K562 (cell line): ENCODE measurements at regions not wholly inside any gene's neighbourhood (a gene's known extent, or its start where the extent isn't known, plus 50 kb on each side); places are given as distances from the start of the nearest gene placed in this dataset.

Experiments used
- ATAC-seq: fragments of 200-7000 bp; cut with Tn5 transposase; 3 replicates; pipeline ENCODE4 v1.9.1; 2020; ENCODE audit warnings: moderate library complexity
- BruUV-seq: library from RNA; stranded (reverse); fragments of 400-500 nt; replicated peaks from 2 replicates; lab custom pipeline; 2021; lab: Mats Ljungman, UMichigan
- CTCF ChIA-PET: fragments of 300-600 bp; formaldehyde crosslinking; extraction: SDS; loops from one replicate; lab custom pipeline; 2021; ENCODE audit warnings: low intra/inter-chr PET ratio; lab: Yijun Ruan, JAX
- POLR2A ChIA-PET: fragments of 300-600, 350-650 bp; sonication (Branson Sonifier 250); formaldehyde crosslinking; extraction: SDS; loops from one replicate; lab custom pipeline; 2021; ENCODE audit warnings: antibody characterized with exemption, inconsistent platforms; lab: Yijun Ruan, JAX
- DNase-seq, 4 experiments: peaks; one replicate each; pipeline versions ENCODE4 v3.0.0 to v3.0.0-alpha.2; 2011 to 2018; ENCODE audit warnings: low spot score in 3 of 4, mixed read lengths in 3 of 4; ENCODE audit errors: extremely low read depth in 1 of 4
- FAIRE-seq: peaks from 2 replicates; lab custom pipeline; 2011; peaks lifted over from hg19 to GRCh38; lab: Jason Lieb, UNC
- H2AFZ ChIP-seq: 2 replicates; pipeline ENCODE4 v1.6.0; 2011; ENCODE audit warnings: low read depth, low read length, control low read depth, inconsistent platforms
- H3K27ac ChIP-seq: fragments of 200-600 bp; 3 replicates; pipeline ENCODE4 v1.8.0; 2011; ENCODE audit warnings: low read depth, mild to moderate bottlenecking, control low read depth, inconsistent platforms, low read length, moderate library complexity, mixed read lengths; ENCODE audit errors: extremely low read depth
- H3K27me3 ChIP-seq, 2 experiments: fragments of 300-600 bp in 1 of 2; 2 replicates in 1 of 2; 3 replicates in 1 of 2; pipeline versions ENCODE4 v1.6.0 to v1.8.0; 2011; ENCODE audit warnings: inconsistent platforms in 2 of 2, low read length in 2 of 2, mild to moderate bottlenecking in 1 of 2, mixed read lengths in 1 of 2, moderate library complexity in 1 of 2; ENCODE audit not compliant: control insufficient read depth in 2 of 2, insufficient read depth in 2 of 2
- H3K36me3 ChIP-seq: fragments of 300-600 bp; 3 replicates; pipeline ENCODE4 v1.8.0; 2011; ENCODE audit warnings: mild to moderate bottlenecking, low read length, inconsistent platforms; ENCODE audit not compliant: control insufficient read depth, insufficient read depth
- H3K4me1 ChIP-seq, 2 experiments: fragments of 200-600 bp in 1 of 2; replicated peaks in 1 of 2; 2 replicates in 1 of 2; 3 replicates in 1 of 2; pipeline versions ENCODE4 v1.5.1 to v1.8.0; 2011; ENCODE audit warnings: inconsistent platforms in 2 of 2, low read length in 2 of 2, mild to moderate bottlenecking in 1 of 2, mixed read lengths in 1 of 2, moderate library complexity in 1 of 2; ENCODE audit not compliant: control insufficient read depth in 2 of 2, insufficient read depth in 2 of 2
- H3K4me2 ChIP-seq: 2 replicates; pipeline ENCODE4 v1.6.1; 2011; ENCODE audit warnings: low read length, control low read depth, inconsistent platforms, mixed read lengths; ENCODE audit not compliant: insufficient read depth
- H3K4me3 ChIP-seq: fragments of 200-600 bp; sonication (generic), shearing (Covaris generic); 2 replicates; pipeline ENCODE4 v1.5.1; 2016; ENCODE audit warnings: control low read depth, inconsistent platforms
- H3K79me2 ChIP-seq: fragments of 200-600 bp; 3 replicates; pipeline ENCODE4 v1.8.0; 2011; ENCODE audit warnings: low read length, inconsistent platforms; ENCODE audit not compliant: control insufficient read depth, insufficient read depth
- H3K9ac ChIP-seq, 2 experiments: 2 replicates each; pipeline versions ENCODE4 v1.6.0 to v1.6.1; 2011; ENCODE audit warnings: low read depth in 2 of 2, low read length in 2 of 2, control low read depth in 1 of 2, inconsistent platforms in 1 of 2, mild to moderate bottlenecking in 1 of 2, mixed read lengths in 1 of 2; ENCODE audit not compliant: insufficient read depth in 1 of 2
- H3K9me1 ChIP-seq: one replicate; pipeline ENCODE4 v1.6.0; 2011; ENCODE audit warnings: inconsistent platforms, mild to moderate bottlenecking, low read length, moderate library complexity; ENCODE audit not compliant: control insufficient read depth, insufficient read depth
- H3K9me3 ChIP-seq: replicated peaks from 2 replicates; pipeline ENCODE4 v1.5.1; 2011; ENCODE audit warnings: low read depth, low read length, inconsistent platforms; ENCODE audit not compliant: control insufficient read depth, insufficient read depth
- H4K20me1 ChIP-seq: replicated peaks from 2 replicates; pipeline ENCODE4 v1.6.1; 2011; ENCODE audit warnings: low read length, inconsistent platforms, mixed read lengths; ENCODE audit not compliant: control insufficient read depth, insufficient read depth
- EHMT2 ChIP-seq: fragments of 450-650 bp; IDR thresholded peaks from 2 replicates; pipeline ENCODE4 v1.6.1; 2018; ENCODE audit warnings: antibody characterized with exemption
- KDM4B ChIP-seq, 2 experiments: fragments of 450-650 bp in 1 of 2; sonication (generic) in 1 of 2; IDR thresholded peaks; 2 replicates each; pipeline ENCODE4 v1.6.1; 2016 to 2017; ENCODE audit warnings: borderline replicate concordance in 2 of 2, antibody characterized with exemption in 1 of 2, low read depth in 1 of 2, mild to moderate bottlenecking in 1 of 2
- NCOR1 ChIP-seq: fragments of 450-650 bp; IDR thresholded peaks from 2 replicates; pipeline ENCODE4 v1.6.1; 2016; ENCODE audit warnings: mild to moderate bottlenecking, moderate library complexity
- NONO ChIP-seq, 2 experiments: fragments of 200-400 bp in 1 of 2; fragments of 450-650 bp in 1 of 2; formaldehyde crosslinking in 1 of 2; IDR thresholded peaks; 2 replicates each; pipeline ENCODE4 v1.6.1; 2017; ENCODE audit warnings: low read depth in 2 of 2, mild to moderate bottlenecking in 2 of 2, moderate library complexity in 2 of 2, low read length in 1 of 2
- WGBS: fragments of 100-300 bp; shearing (Covaris generic); methylation state at CpG from one replicate; pipeline ENCODE4 v1.1.6; 2016; ENCODE audit warnings: low coverage, mixed read lengths; ENCODE audit not compliant: insufficient coverage; ENCODE audit errors: missing lambda C conversion rate; 5-methylcytosine and 5-hydroxymethylcytosine counted together
- in situ Hi-C: fragments of 300-500 bp; cut with MboI; formaldehyde crosslinking; loops from 4 replicates; pipeline ENCODE4 v1.15.0; 2018; ENCODE audit warnings: inconsistent platforms, mixed read lengths
- intact Hi-C: fragments of 100-400 bp; cut with micrococcal nuclease; formaldehyde crosslinking; loops from 2 replicates; pipeline ENCODE4 v1.14.2; 2022
- TF ChIP-seq, protein P1 (sequence below): fragments of 450-650 bp; IDR thresholded peaks from 2 replicates; pipeline ENCODE4 v1.6.1; 2017; ENCODE audit warnings: mild to moderate bottlenecking, moderate library complexity
- TF ChIP-seq, protein P2 (sequence below): fragments of 450-650 bp; IDR thresholded peaks from 2 replicates; pipeline ENCODE4 v1.6.1; 2018; ENCODE audit not compliant: partially characterized antibody

DNA sequence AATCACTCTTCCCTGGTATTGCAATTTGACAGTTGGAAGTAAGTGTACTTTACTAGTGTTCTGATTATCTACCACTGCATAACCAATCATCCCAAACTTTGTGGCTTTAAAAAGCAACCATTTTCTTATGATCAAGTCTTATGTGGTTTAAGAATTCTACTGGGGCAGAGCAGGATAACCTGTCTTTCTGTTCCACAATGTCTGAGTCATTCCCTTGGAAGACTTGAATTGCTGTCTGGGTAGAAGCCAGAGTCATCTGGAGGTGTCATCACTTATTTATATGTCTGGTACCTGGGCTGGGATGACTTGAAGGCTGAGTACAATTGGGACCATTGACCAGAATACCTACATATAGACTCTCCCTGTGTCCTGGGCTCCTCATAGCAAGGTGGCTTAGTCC is 644.3 kb downstream of the HDGFL1 start:
- Histone ChIP-seq H3K27ac (no peak overlapping the region), H3K9me1 (no peaks in the 10 kb centered on the region), H3K79me2 (no peaks in the 10 kb centered on the region), H3K4me2 (no peak overlapping the region), H3K4me3 (no peak overlapping the region), H4K20me1 (no peaks in the 10 kb centered on the region), H3K9ac (no peak overlapping the region), H3K36me3 (no peaks in the 10 kb centered on the region), H3K27me3 (no peaks in the 10 kb centered on the region), H3K9me3 (no peaks in the 10 kb centered on the region), H2AFZ (no peak overlapping the region), H3K4me1 (no peaks in the 10 kb centered on the region)
- ChIA-PET POLR2A (no interaction called here), CTCF (no interaction called here)
- in situ Hi-C loops (no loop called here), intact Hi-C loops (no loop called here)
- TF ChIP-seq EHMT2 (no peak), NCOR1 (no peak)
- DNase-seq (no peak), ATAC-seq (no peak), FAIRE-seq (no peak)
- no TSS peak for BruUV-seq

DNA sequence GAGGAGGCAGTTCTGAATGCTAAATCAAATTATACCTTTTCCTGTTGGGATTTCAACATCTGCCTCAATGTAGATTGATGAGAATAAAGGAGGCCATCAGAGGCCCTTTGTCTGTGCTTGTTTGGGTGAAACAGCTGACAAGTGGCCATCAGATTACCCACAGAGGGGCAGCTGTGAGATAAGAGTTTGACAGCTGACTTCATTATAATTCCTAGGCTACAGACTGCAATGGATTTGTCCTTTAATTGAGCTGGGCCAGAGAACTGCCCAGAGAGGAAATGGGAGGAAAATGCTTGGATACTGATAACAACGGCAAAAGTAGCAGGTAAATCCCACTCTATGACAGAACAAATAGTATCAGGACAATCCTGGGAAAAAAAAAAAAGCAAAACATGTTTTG is 649.4 kb downstream of the HDGFL1 start:
- H3K9ac ChIP-seq: no peak overlapping the region
- FAIRE-seq (no peak), ATAC-seq (no peak), DNase-seq (no peak)
- no peaks in the 10 kb centered on the region for H3K27me3 ChIP-seq
- no peaks in the 10 kb centered on the region for H3K9me3 ChIP-seq
- in situ Hi-C loops (no loop called here), intact Hi-C loops (no loop called here)
- no peak overlapping the region for H3K4me3 ChIP-seq
- TF ChIP-seq, protein P1, sequence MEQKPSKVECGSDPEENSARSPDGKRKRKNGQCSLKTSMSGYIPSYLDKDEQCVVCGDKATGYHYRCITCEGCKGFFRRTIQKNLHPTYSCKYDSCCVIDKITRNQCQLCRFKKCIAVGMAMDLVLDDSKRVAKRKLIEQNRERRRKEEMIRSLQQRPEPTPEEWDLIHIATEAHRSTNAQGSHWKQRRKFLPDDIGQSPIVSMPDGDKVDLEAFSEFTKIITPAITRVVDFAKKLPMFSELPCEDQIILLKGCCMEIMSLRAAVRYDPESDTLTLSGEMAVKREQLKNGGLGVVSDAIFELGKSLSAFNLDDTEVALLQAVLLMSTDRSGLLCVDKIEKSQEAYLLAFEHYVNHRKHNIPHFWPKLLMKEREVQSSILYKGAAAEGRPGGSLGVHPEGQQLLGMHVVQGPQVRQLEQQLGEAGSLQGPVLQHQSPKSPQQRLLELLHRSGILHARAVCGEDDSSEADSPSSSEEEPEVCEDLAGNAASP: no peak
- TF ChIP-seq NONO (IDR thresholded peaks at IDR 0.05; ENCODE audit: low read depth in 2 of 2, low read length in 1 of 2): no peak
- TF ChIP-seq, protein P2, sequence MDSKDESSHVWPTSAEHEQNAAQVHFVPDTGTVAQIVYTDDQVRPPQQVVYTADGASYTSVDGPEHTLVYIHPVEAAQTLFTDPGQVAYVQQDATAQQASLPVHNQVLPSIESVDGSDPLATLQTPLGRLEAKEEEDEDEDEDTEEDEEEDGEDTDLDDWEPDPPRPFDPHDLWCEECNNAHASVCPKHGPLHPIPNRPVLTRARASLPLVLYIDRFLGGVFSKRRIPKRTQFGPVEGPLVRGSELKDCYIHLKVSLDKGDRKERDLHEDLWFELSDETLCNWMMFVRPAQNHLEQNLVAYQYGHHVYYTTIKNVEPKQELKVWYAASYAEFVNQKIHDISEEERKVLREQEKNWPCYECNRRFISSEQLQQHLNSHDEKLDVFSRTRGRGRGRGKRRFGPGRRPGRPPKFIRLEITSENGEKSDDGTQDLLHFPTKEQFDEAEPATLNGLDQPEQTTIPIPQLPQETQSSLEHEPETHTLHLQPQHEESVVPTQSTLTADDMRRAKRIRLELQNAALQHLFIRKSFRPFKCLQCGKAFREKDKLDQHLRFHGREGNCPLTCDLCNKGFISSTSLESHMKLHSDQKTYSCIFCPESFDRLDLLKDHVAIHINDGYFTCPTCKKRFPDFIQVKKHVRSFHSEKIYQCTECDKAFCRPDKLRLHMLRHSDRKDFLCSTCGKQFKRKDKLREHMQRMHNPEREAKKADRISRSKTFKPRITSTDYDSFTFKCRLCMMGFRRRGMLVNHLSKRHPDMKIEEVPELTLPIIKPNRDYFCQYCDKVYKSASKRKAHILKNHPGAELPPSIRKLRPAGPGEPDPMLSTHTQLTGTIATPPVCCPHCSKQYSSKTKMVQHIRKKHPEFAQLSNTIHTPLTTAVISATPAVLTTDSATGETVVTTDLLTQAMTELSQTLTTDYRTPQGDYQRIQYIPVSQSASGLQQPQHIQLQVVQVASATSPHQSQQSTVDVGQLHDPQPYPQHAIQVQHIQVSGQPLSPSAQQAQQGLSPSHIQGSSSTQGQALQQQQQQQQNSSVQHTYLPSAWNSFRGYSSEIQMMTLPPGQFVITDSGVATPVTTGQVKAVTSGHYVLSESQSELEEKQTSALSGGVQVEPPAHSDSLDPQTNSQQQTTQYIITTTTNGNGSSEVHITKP: no peak
- no peak for TF ChIP-seq KDM4B (IDR thresholded peaks at IDR 0.05; ENCODE audit: borderline replicate concordance in 2 of 2, low read depth in 1 of 2)
- WGBS: 0% methylated on average over 1 of the region's 1 CpG
- no peaks in the 10 kb centered on the region for H4K20me1 ChIP-seq
- ChIA-PET CTCF (no interaction called here), POLR2A (no interaction called here)
- H3K36me3 ChIP-seq: no peaks in the 10 kb centered on the region
- BruUV-seq: no TSS peak
- no peak overlapping the region for H2AFZ ChIP-seq
- no peaks in the 10 kb centered on the region for H3K9me1 ChIP-seq
- H3K27ac ChIP-seq: no peak overlapping the region
- no peaks in the 10 kb centered on the region for H3K79me2 ChIP-seq
- H3K4me1 ChIP-seq: no peaks in the 10 kb centered on the region
- H3K4me2 ChIP-seq: no peak overlapping the region
